ENCODE measurements at regions not wholly inside any gene's neighbourhood (a gene's known extent, or its start where the extent isn't known, plus 50 kb on each side); places are given as distances from the start of the nearest gene placed in this dataset.

GRCh38 chr1:103898576-103899345, 149.1 kb downstream of the AMY1C start:
- TF ChIP-seq EZH2 (IDR thresholded peaks at IDR 0.05; ENCODE audit: borderline replicate concordance, insufficient read depth, low read depth, low read length, poor library complexity, severe bottlenecking) = no peak
- no peak for TF ChIP-seq CTCF (IDR thresholded peaks at IDR 0.05)
